ENCODE measurements at regions not wholly inside any gene's neighbourhood (a gene's known extent, or its start where the extent isn't known, plus 50 kb on each side); places are given as distances from the start of the nearest gene placed in this dataset.

DNA sequence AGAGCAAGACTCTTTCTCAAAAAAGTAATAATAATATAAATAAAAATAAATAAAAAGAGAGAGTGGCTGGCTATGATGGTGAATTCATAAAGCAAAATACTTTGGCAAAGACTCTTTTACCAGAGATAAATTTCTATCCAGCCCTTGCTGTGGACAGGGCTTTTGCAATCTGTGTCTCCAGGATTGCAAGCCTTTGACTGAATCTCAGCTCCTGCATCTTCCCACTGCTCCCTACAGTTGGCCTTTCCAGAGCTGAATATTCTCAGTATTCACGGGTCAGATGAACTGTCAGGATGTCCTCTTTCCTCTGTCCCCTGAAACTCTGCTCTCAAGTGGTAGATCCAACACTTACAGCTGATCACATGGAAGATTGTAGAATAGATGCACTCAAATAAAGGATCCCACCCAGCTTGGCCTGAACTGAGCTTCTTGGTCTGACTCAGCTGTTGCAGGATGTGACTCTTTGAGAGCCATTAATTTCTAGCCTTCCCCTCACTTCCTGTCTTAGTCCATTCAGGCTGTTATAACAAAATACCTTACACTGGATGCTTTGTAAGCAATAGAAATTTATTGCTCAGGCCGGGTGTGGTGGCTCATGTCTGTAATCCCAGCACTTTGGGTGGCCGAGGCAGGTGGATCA lies 123.4 kb upstream of the GUCY1A1 start:
- TF ChIP-seq GABPA (IDR thresholded peaks at IDR 0.05; ENCODE audit: low read depth), result no peak
- TF ChIP-seq GATA2 (CRISPR knock-in tag; IDR thresholded peaks at IDR 0.05), result no peak
- TF ChIP-seq, protein P1, sequence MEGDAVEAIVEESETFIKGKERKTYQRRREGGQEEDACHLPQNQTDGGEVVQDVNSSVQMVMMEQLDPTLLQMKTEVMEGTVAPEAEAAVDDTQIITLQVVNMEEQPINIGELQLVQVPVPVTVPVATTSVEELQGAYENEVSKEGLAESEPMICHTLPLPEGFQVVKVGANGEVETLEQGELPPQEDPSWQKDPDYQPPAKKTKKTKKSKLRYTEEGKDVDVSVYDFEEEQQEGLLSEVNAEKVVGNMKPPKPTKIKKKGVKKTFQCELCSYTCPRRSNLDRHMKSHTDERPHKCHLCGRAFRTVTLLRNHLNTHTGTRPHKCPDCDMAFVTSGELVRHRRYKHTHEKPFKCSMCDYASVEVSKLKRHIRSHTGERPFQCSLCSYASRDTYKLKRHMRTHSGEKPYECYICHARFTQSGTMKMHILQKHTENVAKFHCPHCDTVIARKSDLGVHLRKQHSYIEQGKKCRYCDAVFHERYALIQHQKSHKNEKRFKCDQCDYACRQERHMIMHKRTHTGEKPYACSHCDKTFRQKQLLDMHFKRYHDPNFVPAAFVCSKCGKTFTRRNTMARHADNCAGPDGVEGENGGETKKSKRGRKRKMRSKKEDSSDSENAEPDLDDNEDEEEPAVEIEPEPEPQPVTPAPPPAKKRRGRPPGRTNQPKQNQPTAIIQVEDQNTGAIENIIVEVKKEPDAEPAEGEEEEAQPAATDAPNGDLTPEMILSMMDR (IDR thresholded peaks at IDR 0.05), result no peak
- TF ChIP-seq, protein P2, sequence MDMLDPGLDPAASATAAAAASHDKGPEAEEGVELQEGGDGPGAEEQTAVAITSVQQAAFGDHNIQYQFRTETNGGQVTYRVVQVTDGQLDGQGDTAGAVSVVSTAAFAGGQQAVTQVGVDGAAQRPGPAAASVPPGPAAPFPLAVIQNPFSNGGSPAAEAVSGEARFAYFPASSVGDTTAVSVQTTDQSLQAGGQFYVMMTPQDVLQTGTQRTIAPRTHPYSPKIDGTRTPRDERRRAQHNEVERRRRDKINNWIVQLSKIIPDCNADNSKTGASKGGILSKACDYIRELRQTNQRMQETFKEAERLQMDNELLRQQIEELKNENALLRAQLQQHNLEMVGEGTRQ (IDR thresholded peaks at IDR 0.05; ENCODE audit: borderline replicate concordance, low read depth, low read length), result no peak
- TF ChIP-seq JUND (IDR thresholded peaks at IDR 0.05), result no peak
- TF ChIP-seq, protein P3, sequence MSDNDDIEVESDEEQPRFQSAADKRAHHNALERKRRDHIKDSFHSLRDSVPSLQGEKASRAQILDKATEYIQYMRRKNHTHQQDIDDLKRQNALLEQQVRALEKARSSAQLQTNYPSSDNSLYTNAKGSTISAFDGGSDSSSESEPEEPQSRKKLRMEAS (IDR thresholded peaks at IDR 0.05; ENCODE audit: low read depth), result no peak
- TF ChIP-seq EZH2phosphoT487 (IDR thresholded peaks at IDR 0.05; ENCODE audit: borderline replicate concordance, low read depth), result no peak
- TF ChIP-seq MEF2A (IDR thresholded peaks at IDR 0.05; ENCODE audit: borderline replicate concordance, low read depth), result no peak
- TF ChIP-seq TEAD4 (IDR thresholded peaks at IDR 0.05; ENCODE audit: borderline replicate concordance, insufficient read depth), result no peak
- TF ChIP-seq, protein P4, sequence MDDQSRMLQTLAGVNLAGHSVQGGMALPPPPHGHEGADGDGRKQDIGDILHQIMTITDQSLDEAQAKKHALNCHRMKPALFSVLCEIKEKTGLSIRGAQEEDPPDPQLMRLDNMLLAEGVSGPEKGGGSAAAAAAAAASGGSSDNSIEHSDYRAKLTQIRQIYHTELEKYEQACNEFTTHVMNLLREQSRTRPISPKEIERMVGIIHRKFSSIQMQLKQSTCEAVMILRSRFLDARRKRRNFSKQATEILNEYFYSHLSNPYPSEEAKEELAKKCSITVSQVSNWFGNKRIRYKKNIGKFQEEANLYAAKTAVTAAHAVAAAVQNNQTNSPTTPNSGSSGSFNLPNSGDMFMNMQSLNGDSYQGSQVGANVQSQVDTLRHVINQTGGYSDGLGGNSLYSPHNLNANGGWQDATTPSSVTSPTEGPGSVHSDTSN (IDR thresholded peaks at IDR 0.05), result no peak
